ENCODE measurements at regions not wholly inside any gene's neighbourhood (a gene's known extent, or its start where the extent isn't known, plus 50 kb on each side); places are given as distances from the start of the nearest gene placed in this dataset.

DNA sequence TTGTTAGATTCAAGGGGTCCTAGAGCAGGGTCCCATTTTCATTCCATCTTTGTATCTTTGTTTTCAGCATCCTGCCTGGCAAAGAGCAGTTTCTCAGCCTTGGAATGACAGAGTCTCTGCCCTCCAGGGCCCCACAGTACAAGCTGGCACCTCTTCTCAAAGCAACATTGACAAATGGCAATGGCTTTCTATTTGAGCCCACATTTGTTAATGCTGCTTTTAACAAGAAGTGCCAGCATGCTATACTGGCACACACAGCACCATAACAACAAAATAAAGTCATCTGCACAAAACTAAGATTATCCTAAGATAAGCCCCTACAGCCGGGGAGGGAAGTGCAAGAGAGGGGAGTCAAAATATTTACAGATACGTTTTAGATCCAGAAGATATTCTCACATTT is 309.7 kb upstream of the C11orf87 start:
- no peak overlapping the region for H3K4me3 ChIP-seq
- peaks cover 4% of the 10 kb centered on the region; the same call in 1 of the 3 replicates for H3K4me1 ChIP-seq
- no peaks in the 10 kb centered on the region for H3K9me3 ChIP-seq
- CTCF ChIA-PET, result interaction anchor here (1.0 to 1.1 kb wide), 2 partner anchors 10 to 163 kb away, joined by 3 read pairs; no protein-coding TSS in a partner anchor
- 37% methylated on average over 2 of the region's 2 CpGs for WGBS (ENCODE audit: missing lambda C conversion rate)
- TF ChIP-seq MAZ (IDR thresholded peaks at IDR 0.05; ENCODE audit: borderline replicate concordance, low read depth, low read length) (no peak), MAFK (IDR thresholded peaks at IDR 0.05; ENCODE audit: partially characterized antibody) (no peak), CHD2 (IDR thresholded peaks at IDR 0.05; ENCODE audit: low read length, partially characterized antibody) (no peak), ELK1 (IDR thresholded peaks at IDR 0.05; ENCODE audit: low read depth, low read length) (no peak), RAD21 (conservative IDR thresholded peaks at IDR 0.05 in 1 of 2, IDR thresholded peaks at IDR 0.05 in 1 of 2) (no peak), JUNB (IDR thresholded peaks at IDR 0.05) (no peak)
- TF ChIP-seq, protein P1, sequence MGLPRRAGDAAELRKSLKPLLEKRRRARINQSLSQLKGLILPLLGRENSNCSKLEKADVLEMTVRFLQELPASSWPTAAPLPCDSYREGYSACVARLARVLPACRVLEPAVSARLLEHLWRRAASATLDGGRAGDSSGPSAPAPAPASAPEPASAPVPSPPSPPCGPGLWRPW (IDR thresholded peaks at IDR 0.05), result no peak
- TF ChIP-seq, protein P2, sequence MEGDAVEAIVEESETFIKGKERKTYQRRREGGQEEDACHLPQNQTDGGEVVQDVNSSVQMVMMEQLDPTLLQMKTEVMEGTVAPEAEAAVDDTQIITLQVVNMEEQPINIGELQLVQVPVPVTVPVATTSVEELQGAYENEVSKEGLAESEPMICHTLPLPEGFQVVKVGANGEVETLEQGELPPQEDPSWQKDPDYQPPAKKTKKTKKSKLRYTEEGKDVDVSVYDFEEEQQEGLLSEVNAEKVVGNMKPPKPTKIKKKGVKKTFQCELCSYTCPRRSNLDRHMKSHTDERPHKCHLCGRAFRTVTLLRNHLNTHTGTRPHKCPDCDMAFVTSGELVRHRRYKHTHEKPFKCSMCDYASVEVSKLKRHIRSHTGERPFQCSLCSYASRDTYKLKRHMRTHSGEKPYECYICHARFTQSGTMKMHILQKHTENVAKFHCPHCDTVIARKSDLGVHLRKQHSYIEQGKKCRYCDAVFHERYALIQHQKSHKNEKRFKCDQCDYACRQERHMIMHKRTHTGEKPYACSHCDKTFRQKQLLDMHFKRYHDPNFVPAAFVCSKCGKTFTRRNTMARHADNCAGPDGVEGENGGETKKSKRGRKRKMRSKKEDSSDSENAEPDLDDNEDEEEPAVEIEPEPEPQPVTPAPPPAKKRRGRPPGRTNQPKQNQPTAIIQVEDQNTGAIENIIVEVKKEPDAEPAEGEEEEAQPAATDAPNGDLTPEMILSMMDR (IDR thresholded peaks at IDR 0.05), result no peak
- no peak for FAIRE-seq
- POLR2A ChIA-PET, result no interaction called here
- no peak overlapping the region for H3K27ac ChIP-seq
- no peak for DNase-seq (ENCODE audit: low read depth in 1 of 2, low spot score in 1 of 2)
- H3K4me2 ChIP-seq, result no peak overlapping the region
- no peak; a peak in 1 of 6 replicates for ATAC-seq

DNA sequence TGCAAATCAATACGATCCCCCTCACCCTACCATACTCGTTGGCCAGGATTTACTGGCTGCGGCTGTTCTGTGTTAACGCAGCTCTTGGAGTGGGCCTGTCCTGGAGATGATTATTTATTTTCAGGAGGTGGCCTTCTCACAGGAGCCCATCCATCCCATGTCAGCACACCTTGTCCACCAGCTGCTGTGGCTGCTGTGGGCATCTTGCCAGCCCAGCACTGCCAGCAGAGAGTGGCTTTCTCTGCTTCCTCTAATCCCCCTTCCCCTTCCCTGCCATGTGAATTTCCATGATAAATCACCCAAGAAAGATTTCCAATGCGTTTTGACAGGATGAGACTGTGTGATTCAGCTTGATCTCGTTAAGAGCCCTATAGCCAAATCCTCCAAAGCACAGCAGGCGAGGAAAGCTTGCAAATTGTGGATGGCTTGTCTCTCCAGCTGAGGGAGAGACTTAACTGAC is 309.1 kb upstream of the C11orf87 start:
- Histone ChIP-seq H3K9me3 (no peaks in the 10 kb centered on the region), H3K4me2 (no peak overlapping the region), H3K27ac (no peak overlapping the region), H3K4me3 (no peak overlapping the region), H3K4me1 (peaks cover 4% of the 10 kb centered on the region; the same call in 1 of the 3 replicates)
- FAIRE-seq, result no peak
- DNase-seq (ENCODE audit: low read depth in 1 of 2, low spot score in 1 of 2), result no peak
- ChIA-PET CTCF (interaction anchor here (0.7 to 1.1 kb wide), 3 partner anchors 9 to 411 kb away, joined by 3 read pairs; no protein-coding TSS in a partner anchor), POLR2A (no interaction called here)
- TF ChIP-seq, protein P3, sequence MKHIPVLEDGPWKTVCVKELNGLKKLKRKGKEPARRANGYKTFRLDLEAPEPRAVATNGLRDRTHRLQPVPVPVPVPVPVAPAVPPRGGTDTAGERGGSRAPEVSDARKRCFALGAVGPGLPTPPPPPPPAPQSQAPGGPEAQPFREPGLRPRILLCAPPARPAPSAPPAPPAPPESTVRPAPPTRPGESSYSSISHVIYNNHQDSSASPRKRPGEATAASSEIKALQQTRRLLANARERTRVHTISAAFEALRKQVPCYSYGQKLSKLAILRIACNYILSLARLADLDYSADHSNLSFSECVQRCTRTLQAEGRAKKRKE (CRISPR knock-in tag; IDR thresholded peaks at IDR 0.05; ENCODE audit: low read depth), result no peak
- TF ChIP-seq CHD2 (IDR thresholded peaks at IDR 0.05; ENCODE audit: low read length, partially characterized antibody) (no peak), MAZ (IDR thresholded peaks at IDR 0.05; ENCODE audit: borderline replicate concordance, low read depth, low read length) (no peak), SMC3 (IDR thresholded peaks at IDR 0.05) (no peak), RNF2 (IDR thresholded peaks at IDR 0.05; ENCODE audit: borderline replicate concordance, low read depth) (no peak), PHF8 (IDR thresholded peaks at IDR 0.05; ENCODE audit: borderline replicate concordance, low read depth) (no peak), BHLHE40 (IDR thresholded peaks at IDR 0.05; ENCODE audit: low read depth, low read length) (no peak), TP53 (CRISPR knock-in tag; IDR thresholded peaks at IDR 0.05) (no peak), FOSL2 (IDR thresholded peaks at IDR 0.05) (no peak), FOSL2 (CRISPR knock-in tag; IDR thresholded peaks at IDR 0.05) (no peak), POLR2A (IDR thresholded peaks at IDR 0.05; ENCODE audit: low read length) (no peak), JUN (IDR thresholded peaks at IDR 0.05) (no peak), KDM1A (IDR thresholded peaks at IDR 0.05; ENCODE audit: low read depth) (no peak), HMGXB4 (CRISPR knock-in tag; IDR thresholded peaks at IDR 0.05; ENCODE audit: borderline replicate concordance) (no peak), RCOR1 (IDR thresholded peaks at IDR 0.05; ENCODE audit: low read depth, low read length) (no peak), NR3C1 (IDR thresholded peaks at IDR 0.05) (no peak)
- no peak for ATAC-seq
- WGBS (ENCODE audit: missing lambda C conversion rate), result 49% methylated on average over 7 of the region's 7 CpGs
